Karpas-422 (cell line): ENCODE measurements at regions not wholly inside any gene's neighbourhood (a gene's known extent, or its start where the extent isn't known, plus 50 kb on each side); places are given as distances from the start of the nearest gene placed in this dataset.
"Not testable (repeated sequence)": the region's sequence is repeated elsewhere in the genome, so short reads cannot be mapped to it uniquely, and the experiment has no call there.

ENCODE experiments used
- DNase-seq: peaks from one replicate; pipeline ENCODE4 v3.0.0-alpha.2; 2015
- H2AFZ ChIP-seq: fragments of 200-600 bp; sonication (generic); 2 replicates; pipeline ENCODE4 v1.6.1; 2014; ENCODE audit warnings: antibody characterized with exemption, low read length, mixed read lengths
- H3K27ac ChIP-seq: fragments of 200-600 bp; sonication (generic); 2 replicates; pipeline ENCODE4 v1.5.1; 2014; ENCODE audit warnings: mild to moderate bottlenecking, low read length, moderate library complexity
- H3K27me3 ChIP-seq: fragments of 200-600 bp; sonication (generic); 2 replicates; pipeline ENCODE4 v1.6.1; 2014; ENCODE audit warnings: low read length, mixed read lengths
- H3K36me3 ChIP-seq: fragments of 200-600 bp; sonication (generic); 2 replicates; pipeline ENCODE4 v1.6.1; 2014; ENCODE audit warnings: low read length, mixed read lengths; ENCODE audit not compliant: insufficient read depth
- H3K4me1 ChIP-seq: fragments of 200-600 bp; sonication (generic); 2 replicates; pipeline ENCODE4 v1.6.1; 2014; ENCODE audit warnings: mild to moderate bottlenecking, low read length, mixed read lengths
- H3K4me2 ChIP-seq: fragments of 200-600 bp; sonication (generic); 2 replicates; pipeline ENCODE4 v1.6.1; 2014; ENCODE audit warnings: low read length, low read depth, mild to moderate bottlenecking; ENCODE audit not compliant: poor library complexity, severe bottlenecking
- H3K4me3 ChIP-seq: fragments of 200-600 bp; sonication (generic); 2 replicates; pipeline ENCODE4 v1.5.1; 2014; ENCODE audit warnings: mild to moderate bottlenecking, antibody characterized with exemption, low read length, mixed read lengths
- H3K79me2 ChIP-seq: fragments of 200-600 bp; sonication (generic); 2 replicates; pipeline ENCODE4 v1.6.1; 2014; ENCODE audit warnings: mild to moderate bottlenecking, low read length, mixed read lengths
- H3K9ac ChIP-seq: fragments of 200-600 bp; sonication (generic); 2 replicates; pipeline ENCODE4 v1.6.0; 2014; ENCODE audit warnings: low read length
- H3K9me2 ChIP-seq: fragments of 200-600 bp; sonication (generic), shearing (Covaris generic); replicated peaks from 2 replicates; pipeline ENCODE4 v1.6.0; 2014; ENCODE audit warnings: mild to moderate bottlenecking, low read length, moderate library complexity; ENCODE audit not compliant: insufficient read depth
- H3K9me3 ChIP-seq: fragments of 300-700, 200-600 bp; sonication (generic); 2 replicates; pipeline ENCODE4 v1.6.1; 2014; ENCODE audit warnings: low read length, mixed read lengths
- H4K20me1 ChIP-seq: fragments of 200-600 bp; sonication (generic); 2 replicates; pipeline ENCODE4 v1.6.1; 2014; ENCODE audit warnings: mild to moderate bottlenecking, antibody characterized with exemption, low read length, low read depth; ENCODE audit not compliant: insufficient read depth

DNA sequence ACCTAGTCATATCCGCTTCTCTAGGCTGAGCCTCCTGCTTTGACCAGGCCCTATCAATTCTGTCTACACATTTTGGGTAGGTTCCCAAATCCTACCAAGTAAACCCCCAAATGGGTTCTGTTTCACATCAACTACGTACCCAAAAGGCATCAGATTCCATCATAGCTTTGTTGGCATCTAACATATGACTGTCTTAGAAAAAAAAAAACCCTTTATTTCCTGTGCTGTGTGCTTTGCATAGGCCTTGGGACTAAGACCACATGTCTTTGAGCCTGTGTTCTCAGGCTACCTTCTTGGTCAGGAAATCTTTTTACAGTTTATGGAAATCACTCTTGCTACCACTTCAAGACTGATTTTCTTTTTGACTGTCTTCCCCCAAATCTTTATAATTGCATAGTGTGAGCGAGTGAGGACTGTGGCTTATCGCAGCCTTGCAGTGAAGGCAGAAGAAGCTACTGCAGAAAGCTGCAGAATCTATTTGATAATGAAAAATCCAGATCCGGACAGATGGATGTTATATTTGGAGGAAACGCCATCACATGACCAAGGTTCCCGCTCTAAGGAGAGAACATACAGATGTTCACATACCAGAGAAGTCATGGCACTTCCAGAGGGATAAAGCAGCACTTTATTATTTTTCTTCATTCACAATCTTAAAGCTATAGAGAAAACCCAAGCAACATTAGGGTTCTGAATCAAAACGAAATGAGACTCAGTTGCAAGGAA is 111.2 kb downstream of the EOMES start:
- Histone ChIP-seq H3K36me3 (no peaks in the 10 kb centered on the region), H4K20me1 (no peaks in the 10 kb centered on the region), H3K27me3 (no peaks in the 10 kb centered on the region), H3K9ac (no peak overlapping the region), H3K4me2 (no peak overlapping the region), H3K4me1 (peaks cover 4% of the 10 kb centered on the region), H3K27ac (no peak overlapping the region), H3K9me3 (no peaks in the 10 kb centered on the region), H2AFZ (no peak overlapping the region), H3K4me3 (no peak overlapping the region), H3K79me2 (no peaks in the 10 kb centered on the region), H3K9me2 (no peaks in the 10 kb centered on the region)
- DNase-seq: no peak

DNA sequence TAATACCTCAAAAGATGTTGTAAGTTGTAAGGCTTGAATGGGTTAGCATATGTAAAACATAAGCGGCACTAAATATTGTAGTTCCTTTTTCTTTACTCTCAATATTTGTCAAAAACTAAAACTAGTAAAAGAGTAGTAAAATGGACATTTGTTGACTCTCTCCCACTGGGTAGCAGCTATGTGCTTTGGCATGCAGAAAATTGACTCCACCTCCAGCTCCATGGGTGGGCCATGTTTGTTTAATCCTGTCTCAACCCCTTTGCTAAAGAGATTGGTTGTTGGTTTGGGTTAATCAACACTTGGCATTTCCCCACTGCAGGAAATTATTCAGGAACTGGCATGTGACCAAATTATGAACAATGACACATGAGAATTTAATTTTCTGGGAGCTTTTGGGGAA is 114.8 kb downstream of the EOMES start:
- Histone ChIP-seq H4K20me1 (no peaks in the 10 kb centered on the region), H3K9ac (no peak overlapping the region), H3K4me3 (no peak overlapping the region), H3K27ac (no peak overlapping the region), H3K36me3 (no peaks in the 10 kb centered on the region), H3K4me2 (no peak overlapping the region), H3K4me1 (peaks cover 4% of the 10 kb centered on the region), H3K9me2 (no peaks in the 10 kb centered on the region), H2AFZ (no peak overlapping the region), H3K27me3 (no peaks in the 10 kb centered on the region), H3K9me3 (no peaks in the 10 kb centered on the region), H3K79me2 (no peaks in the 10 kb centered on the region)
- DNase-seq: no peak

DNA sequence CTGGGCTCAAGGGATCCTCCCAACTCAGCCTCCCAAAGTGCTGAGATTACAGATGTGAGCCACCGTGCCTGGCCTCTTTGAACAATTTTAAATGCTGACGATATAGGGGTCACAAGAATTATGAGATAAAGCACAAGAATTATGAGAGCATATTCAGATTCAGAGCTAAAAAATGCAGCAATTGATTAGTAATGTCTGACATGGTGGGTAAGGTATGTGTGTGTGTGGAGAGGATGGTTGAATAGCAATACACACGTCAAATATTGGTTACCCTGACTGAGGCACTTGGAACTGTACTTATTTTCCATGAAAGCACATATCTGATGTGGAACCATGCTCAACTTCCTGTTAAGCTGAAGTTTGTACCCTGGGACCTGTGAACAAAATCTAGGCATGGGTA is 115.6 kb downstream of the EOMES start:
- H3K9me3 ChIP-seq: no peaks in the 10 kb centered on the region
- peaks cover 4% of the 10 kb centered on the region for H3K4me1 ChIP-seq
- no peaks in the 10 kb centered on the region for H3K27me3 ChIP-seq
- H3K9ac ChIP-seq: no peak overlapping the region
- H2AFZ ChIP-seq: no peak overlapping the region
- no peak overlapping the region for H3K4me2 ChIP-seq
- no peak overlapping the region for H3K27ac ChIP-seq
- no peaks in the 10 kb centered on the region for H3K79me2 ChIP-seq
- DNase-seq: no peak
- no peak overlapping the region for H3K4me3 ChIP-seq
- no peaks in the 10 kb centered on the region for H4K20me1 ChIP-seq
- H3K9me2 ChIP-seq: no peaks in the 10 kb centered on the region
- H3K36me3 ChIP-seq: no peaks in the 10 kb centered on the region

DNA sequence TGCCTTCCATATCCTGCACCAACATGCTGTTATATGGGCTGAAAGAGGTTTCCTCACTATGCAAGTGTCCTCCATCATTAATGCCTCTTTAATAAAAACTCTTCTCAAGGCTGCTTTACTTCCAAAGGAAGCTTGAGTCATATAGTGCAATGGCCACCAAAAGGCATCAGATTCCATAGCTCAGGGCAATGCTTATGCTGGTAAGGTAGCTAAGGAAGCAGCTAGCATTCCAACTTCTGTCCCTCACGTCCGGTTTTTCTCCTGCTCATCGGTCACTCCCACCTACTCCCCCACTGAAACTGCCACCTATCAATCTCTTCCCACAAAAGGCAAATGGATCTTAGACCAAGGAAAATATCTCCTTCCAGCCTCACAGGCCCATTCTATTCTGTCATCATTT is 117.1 kb upstream of the SLC4A7 start:
- H2AFZ ChIP-seq, DNase-seq, H3K27ac ChIP-seq: not testable (repeated sequence)

DNA sequence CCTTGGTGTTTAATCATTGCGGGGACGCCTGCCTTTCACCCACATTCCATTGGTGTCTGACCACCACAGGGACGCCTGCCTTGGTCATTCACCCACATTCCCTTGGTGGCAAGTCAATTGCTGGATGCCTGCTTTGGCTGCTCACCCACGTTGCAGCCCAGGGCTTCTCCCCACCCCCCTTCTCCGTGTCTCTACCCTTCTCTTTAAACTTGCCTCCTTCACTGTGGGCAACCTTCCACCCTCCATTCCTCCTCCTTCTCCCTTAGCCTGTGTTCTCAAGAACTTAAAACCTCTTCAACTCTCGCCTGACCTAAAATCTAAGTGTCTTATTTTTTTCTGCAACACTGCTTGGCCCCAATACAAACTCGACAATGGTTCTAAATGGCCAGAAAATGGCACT is 115.6 kb upstream of the SLC4A7 start:
- H3K4me1 ChIP-seq, DNase-seq, H3K4me2 ChIP-seq, H3K27me3 ChIP-seq, H3K27ac ChIP-seq, H2AFZ ChIP-seq, H3K9me3 ChIP-seq, H3K79me2 ChIP-seq, H4K20me1 ChIP-seq, H3K9ac ChIP-seq, H3K9me2 ChIP-seq, H3K36me3 ChIP-seq, H3K4me3 ChIP-seq: not testable (repeated sequence)

More for the DNA sequence above, 117.1 kb upstream of the SLC4A7 start:
- H3K79me2 ChIP-seq, H3K4me1 ChIP-seq, H3K9ac ChIP-seq, H3K27me3 ChIP-seq, H3K9me3 ChIP-seq, H3K9me2 ChIP-seq, H3K4me2 ChIP-seq, H3K4me3 ChIP-seq, H3K36me3 ChIP-seq, H4K20me1 ChIP-seq: not testable (repeated sequence)

DNA sequence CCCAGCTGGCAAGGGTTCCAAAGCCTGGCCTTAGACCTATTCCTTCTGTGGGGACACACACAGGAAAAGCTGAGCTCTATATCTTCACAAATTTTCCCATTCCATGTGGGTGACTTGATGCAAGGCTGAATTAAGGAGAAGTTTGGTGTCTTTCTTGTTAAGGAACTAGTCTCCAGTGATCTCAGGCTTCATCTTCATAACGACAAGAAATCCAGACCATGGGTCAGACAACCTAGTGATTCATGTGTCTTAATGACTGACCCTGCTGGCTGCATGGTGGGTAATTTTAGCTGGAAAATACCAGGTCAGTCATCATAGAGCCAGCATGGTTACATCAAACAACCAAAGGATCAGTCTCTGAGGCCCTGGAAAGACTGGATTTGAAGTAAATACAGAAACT is 112.7 kb upstream of the SLC4A7 start:
- H3K4me2 ChIP-seq: no peak overlapping the region
- no peaks in the 10 kb centered on the region for H3K9me2 ChIP-seq
- H3K27ac ChIP-seq: no peak overlapping the region
- no peaks in the 10 kb centered on the region for H4K20me1 ChIP-seq
- no peak overlapping the region for H3K9ac ChIP-seq
- H3K4me1 ChIP-seq: no peaks in the 10 kb centered on the region
- H3K36me3 ChIP-seq: no peaks in the 10 kb centered on the region
- no peaks in the 10 kb centered on the region for H3K9me3 ChIP-seq
- no peaks in the 10 kb centered on the region for H3K79me2 ChIP-seq
- H3K27me3 ChIP-seq: no peaks in the 10 kb centered on the region
- no peak for DNase-seq
- no peak overlapping the region for H2AFZ ChIP-seq
- no peak overlapping the region for H3K4me3 ChIP-seq

DNA sequence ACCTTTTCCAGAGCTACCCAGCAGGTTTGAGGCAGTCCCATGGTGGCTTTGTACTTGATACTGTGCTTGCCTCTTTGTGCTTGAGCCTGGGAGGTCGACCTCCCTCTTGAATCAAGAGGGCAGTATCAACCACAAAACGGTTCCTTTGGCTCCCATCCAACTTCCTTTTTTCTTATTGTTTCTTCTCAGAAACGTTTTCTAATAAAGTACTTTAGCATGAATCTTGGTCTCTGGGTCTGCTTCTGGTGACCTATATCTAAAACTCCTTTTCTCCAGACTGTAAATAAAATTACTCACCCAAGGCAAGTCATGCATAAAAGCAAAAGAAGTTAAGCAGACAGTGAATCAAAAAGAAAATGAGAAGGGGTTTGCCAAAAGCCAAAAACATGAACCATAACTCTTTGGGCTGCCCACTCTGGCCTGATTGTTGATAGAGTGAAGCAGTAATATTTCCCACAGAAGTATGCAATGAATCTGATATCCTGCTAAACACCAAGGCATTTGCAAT is 112.2 kb upstream of the SLC4A7 start:
- H2AFZ ChIP-seq: no peak overlapping the region
- peak; percentile 44 for DNase-seq

DNA sequence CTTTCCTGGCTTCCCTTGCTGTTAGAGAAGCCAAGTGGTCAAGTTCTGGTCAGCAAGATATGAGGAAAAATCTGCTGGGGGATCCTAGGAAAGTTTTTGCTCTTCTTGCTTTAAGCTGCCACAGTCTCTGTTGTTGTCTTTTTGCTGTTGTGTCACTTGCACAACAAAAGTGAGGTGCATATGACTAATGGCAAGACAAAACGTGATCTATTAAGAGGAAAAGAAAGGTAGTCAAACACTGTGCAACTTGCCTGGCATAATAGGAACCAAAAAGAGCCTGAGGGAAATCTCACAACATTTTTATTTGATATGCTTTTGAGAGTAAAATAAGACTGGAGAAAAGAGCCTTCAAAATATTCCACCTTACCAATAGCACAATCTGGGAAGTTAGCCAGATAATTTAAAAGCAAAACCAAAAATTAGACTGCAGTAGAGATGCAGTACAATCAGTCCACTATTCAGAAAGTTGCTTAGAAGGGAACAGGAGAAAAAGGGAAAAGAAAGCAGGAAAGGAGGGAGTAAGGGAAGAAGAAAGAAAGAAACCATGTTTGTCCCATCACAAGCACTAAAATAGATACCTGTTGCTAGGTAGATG is 110.0 kb upstream of the SLC4A7 start:
- H2AFZ ChIP-seq: no peak overlapping the region
- H3K9ac ChIP-seq: no peak overlapping the region
- no peaks in the 10 kb centered on the region; the same call in 1 of the 2 replicates for H3K4me1 ChIP-seq
- no peak overlapping the region for H3K27ac ChIP-seq
- H3K9me2 ChIP-seq: no peaks in the 10 kb centered on the region
- no peak for DNase-seq
- no peaks in the 10 kb centered on the region for H3K27me3 ChIP-seq
- no peak overlapping the region for H3K4me3 ChIP-seq
- no peaks in the 10 kb centered on the region for H3K79me2 ChIP-seq
- no peaks in the 10 kb centered on the region for H3K9me3 ChIP-seq
- H3K36me3 ChIP-seq: no peaks in the 10 kb centered on the region
- H3K4me2 ChIP-seq: no peak overlapping the region
- no peaks in the 10 kb centered on the region for H4K20me1 ChIP-seq

More for the DNA sequence above, 112.2 kb upstream of the SLC4A7 start:
- Histone ChIP-seq H3K4me1 (no peaks in the 10 kb centered on the region; the same call in 1 of the 2 replicates), H3K9ac (no peak overlapping the region), H3K4me2 (no peak overlapping the region), H3K27ac (no peak overlapping the region), H3K36me3 (no peaks in the 10 kb centered on the region), H3K27me3 (no peaks in the 10 kb centered on the region), H3K9me3 (no peaks in the 10 kb centered on the region), H3K79me2 (no peaks in the 10 kb centered on the region), H3K9me2 (no peaks in the 10 kb centered on the region), H3K4me3 (no peak overlapping the region), H4K20me1 (no peaks in the 10 kb centered on the region)
